ENCODE measurements at regions not wholly inside any gene's neighbourhood (a gene's known extent, or its start where the extent isn't known, plus 50 kb on each side); places are given as distances from the start of the nearest gene placed in this dataset.

GRCh38 chr5:111013011-111013410 lies 58.5 kb upstream of the TSLP start:
- no peak for DNase-seq

- DNase-seq = no peak
Observed at GRCh38 chr5:111016801-111017200, 54.7 kb upstream of the TSLP start.

- DNase-seq = no peak
Observed at GRCh38 chr5:111017731-111018130, 53.8 kb upstream of the TSLP start.
